ENCODE measurements at regions not wholly inside any gene's neighbourhood (a gene's known extent, or its start where the extent isn't known, plus 50 kb on each side); places are given as distances from the start of the nearest gene placed in this dataset.
"Not testable (repeated sequence)": the region's sequence is repeated elsewhere in the genome, so short reads cannot be mapped to it uniquely, and the experiment has no call there.

GRCh38 chr20:55449091-55449490 lies 556.2 kb downstream of the CBLN4 start:
- no peaks in the 10 kb centered on the region for H3K27me3 Mint-ChIP-seq
- H3K9me3 Mint-ChIP-seq = peaks cover 4 to 9% (median 6%) of the 10 kb centered on the region in 3 donors
- H3K4me1 Mint-ChIP-seq = no peaks in the 10 kb centered on the region
- no peak overlapping the region for H3K27ac Mint-ChIP-seq
- H3K4me3 Mint-ChIP-seq = no peak overlapping the region
- no peaks in the 10 kb centered on the region for H3K36me3 Mint-ChIP-seq

- Mint-ChIP-seq H3K27me3 (no peaks in the 10 kb centered on the region), H3K27ac (no peak overlapping the region), H3K4me3 (no peak overlapping the region), H3K4me1 (no peaks in the 10 kb centered on the region), H3K9me3 (peaks cover 4 to 9% (median 6%) of the 10 kb centered on the region in 3 donors), H3K36me3 (no peaks in the 10 kb centered on the region)
Measured at GRCh38 chr20:55446301-55446700, 559.0 kb downstream of the CBLN4 start.

GRCh38 chr20:55439070-55439469 lies 566.2 kb downstream of the CBLN4 start:
- H3K36me3 Mint-ChIP-seq = no peaks in the 10 kb centered on the region
- H3K9me3 Mint-ChIP-seq = peaks cover 1 to 7% (median 4%) of the 10 kb centered on the region in 3 donors
- no peak overlapping the region for H3K27ac Mint-ChIP-seq
- H3K4me3 Mint-ChIP-seq = no peak overlapping the region
- no peaks in the 10 kb centered on the region for H3K27me3 Mint-ChIP-seq
- H3K4me1 Mint-ChIP-seq = no peaks in the 10 kb centered on the region

GRCh38 chr20:55437798-55438415 lies 567.4 kb downstream of the CBLN4 start:
- Mint-ChIP-seq H3K36me3 (no peaks in the 10 kb centered on the region), H3K27me3 (no peaks in the 10 kb centered on the region), H3K4me3 (no peak overlapping the region), H3K9me3 (peaks cover 1 to 7% (median 4%) of the 10 kb centered on the region in 3 donors), H3K4me1 (no peaks in the 10 kb centered on the region), H3K27ac (no peak overlapping the region)

GRCh38 chr20:55424968-55425367 lies 580.4 kb downstream of the CBLN4 start:
- Mint-ChIP-seq H3K4me1 (no peaks in the 10 kb centered on the region), H3K36me3 (no peaks in the 10 kb centered on the region), H3K9me3 (peaks cover 0 to 11% (median 4%) of the 10 kb centered on the region in 3 donors), H3K27me3 (no peaks in the 10 kb centered on the region), H3K4me3 (no peak overlapping the region), H3K27ac (no peak overlapping the region)

GRCh38 chr20:55424476-55424875 lies 580.8 kb downstream of the CBLN4 start:
- H3K4me1 Mint-ChIP-seq = no peaks in the 10 kb centered on the region
- H3K9me3 Mint-ChIP-seq = peaks cover 0 to 11% (median 4%) of the 10 kb centered on the region in 3 donors
- H3K4me3 Mint-ChIP-seq = no peak overlapping the region
- no peaks in the 10 kb centered on the region for H3K27me3 Mint-ChIP-seq
- H3K36me3 Mint-ChIP-seq = no peaks in the 10 kb centered on the region
- no peak overlapping the region for H3K27ac Mint-ChIP-seq

- H3K9me3 Mint-ChIP-seq = peaks cover 0 to 2% (median 2%) of the 10 kb centered on the region in 3 donors
- no peak overlapping the region for H3K27ac Mint-ChIP-seq
- no peaks in the 10 kb centered on the region for H3K27me3 Mint-ChIP-seq
- no peaks in the 10 kb centered on the region for H3K36me3 Mint-ChIP-seq
- no peak overlapping the region for H3K4me3 Mint-ChIP-seq
- H3K4me1 Mint-ChIP-seq = no peaks in the 10 kb centered on the region
Measured at GRCh38 chr20:55417836-55418235, 587.5 kb downstream of the CBLN4 start.

GRCh38 chr20:55415567-55416142 lies 589.7 kb downstream of the CBLN4 start:
- Mint-ChIP-seq H3K4me1 (no peaks in the 10 kb centered on the region), H3K27ac (no peak overlapping the region), H3K36me3 (no peaks in the 10 kb centered on the region), H3K9me3 (peaks cover 0 to 4% (median 0%) of the 10 kb centered on the region in 3 donors), H3K27me3 (no peaks in the 10 kb centered on the region), H3K4me3 (no peak overlapping the region)

GRCh38 chr20:55412508-55412907 lies 592.8 kb downstream of the CBLN4 start:
- not testable (repeated sequence) for H3K9me3 Mint-ChIP-seq, H3K36me3 Mint-ChIP-seq, H3K27me3 Mint-ChIP-seq, H3K4me3 Mint-ChIP-seq, H3K4me1 Mint-ChIP-seq, H3K27ac Mint-ChIP-seq

- Mint-ChIP-seq H3K27me3 (no peaks in the 10 kb centered on the region), H3K36me3 (no peaks in the 10 kb centered on the region), H3K4me1 (no peaks in the 10 kb centered on the region), H3K27ac (no peak overlapping the region), H3K9me3 (peaks cover 4 to 7% (median 5%) of the 10 kb centered on the region in 3 donors), H3K4me3 (no peak overlapping the region)
Measured at GRCh38 chr20:55406891-55407290, 598.4 kb downstream of the CBLN4 start.

GRCh38 chr20:55394592-55394991 lies 610.7 kb downstream of the CBLN4 start:
- Mint-ChIP-seq H3K27me3 (no peaks in the 10 kb centered on the region), H3K4me3 (no peak overlapping the region), H3K9me3 (peaks cover 2 to 8% (median 6%) of the 10 kb centered on the region in 3 donors)

GRCh38 chr20:55390791-55391190 lies 614.5 kb downstream of the CBLN4 start:
- Mint-ChIP-seq H3K27me3 (no peaks in the 10 kb centered on the region), H3K4me1 (no peaks in the 10 kb centered on the region), H3K9me3 (peaks cover 5 to 15% (median 8%) of the 10 kb centered on the region in 3 donors), H3K27ac (no peak overlapping the region), H3K36me3 (no peaks in the 10 kb centered on the region), H3K4me3 (no peak overlapping the region)

More at GRCh38 chr20:55394592-55394991, 610.7 kb downstream of the CBLN4 start:
- Mint-ChIP-seq H3K36me3 (no peaks in the 10 kb centered on the region), H3K4me1 (no peaks in the 10 kb centered on the region), H3K27ac (no peak overlapping the region)

- Mint-ChIP-seq H3K27ac (no peak overlapping the region), H3K4me3 (no peak overlapping the region), H3K36me3 (no peaks in the 10 kb centered on the region), H3K9me3 (peaks cover 7 to 12% (median 10%) of the 10 kb centered on the region in 3 donors), H3K27me3 (no peaks in the 10 kb centered on the region), H3K4me1 (no peaks in the 10 kb centered on the region)
Measured at GRCh38 chr20:55386686-55387085, 618.6 kb downstream of the CBLN4 start.

- H3K36me3 Mint-ChIP-seq = no peaks in the 10 kb centered on the region
- no peaks in the 10 kb centered on the region for H3K4me1 Mint-ChIP-seq
- no peaks in the 10 kb centered on the region for H3K27me3 Mint-ChIP-seq
- no peak overlapping the region for H3K4me3 Mint-ChIP-seq
- peak overlapping the region in 1 of 3 donors; percentile 50 for H3K27ac Mint-ChIP-seq
- peaks cover 0 to 13% (median 9%) of the 10 kb centered on the region in 3 donors for H3K9me3 Mint-ChIP-seq
Measured at GRCh38 chr20:55375920-55376319, 629.4 kb downstream of the CBLN4 start.

GRCh38 chr20:55365745-55366144 lies 639.6 kb downstream of the CBLN4 start:
- no peak overlapping the region for H3K4me3 Mint-ChIP-seq
- H3K27ac Mint-ChIP-seq = no peak overlapping the region
- H3K27me3 Mint-ChIP-seq = no peaks in the 10 kb centered on the region
- H3K9me3 Mint-ChIP-seq = peaks cover 0 to 27% (median 10%) of the 10 kb centered on the region in 3 donors
- H3K4me1 Mint-ChIP-seq = no peaks in the 10 kb centered on the region
- H3K36me3 Mint-ChIP-seq = no peaks in the 10 kb centered on the region

- Mint-ChIP-seq H3K4me3 (no peak overlapping the region), H3K27me3 (no peaks in the 10 kb centered on the region), H3K36me3 (no peaks in the 10 kb centered on the region), H3K9me3 (peaks cover 0 to 17% (median 4%) of the 10 kb centered on the region in 3 donors), H3K4me1 (no peaks in the 10 kb centered on the region), H3K27ac (no peak overlapping the region)
Measured at GRCh38 chr20:55360895-55361294, 644.4 kb downstream of the CBLN4 start.
